ENCODE measurements at regions not wholly inside any gene's neighbourhood (a gene's known extent, or its start where the extent isn't known, plus 50 kb on each side); places are given as distances from the start of the nearest gene placed in this dataset.

- in situ Hi-C loops (cut with MboI; ENCODE audit: low sequenced_read_pairs): no loop called here
Measured at GRCh38 chr11:80034801-80035200, 594.0 kb upstream of the TENM4 start.

More at GRCh38 chr11:80034801-80035200, 594.0 kb upstream of the TENM4 start:
- no peak overlapping the region for H3K18ac ChIP-seq (ENCODE audit: low read depth, low read length)
- no peak overlapping the region for H3K23ac ChIP-seq (ENCODE audit: low read depth, low read length)
- H2AK9ac ChIP-seq (replicated peaks; ENCODE audit: low read depth, low read length, poor library complexity): no peak overlapping the region
- H2BK15ac ChIP-seq (ENCODE audit: low read depth, low read length): no peak overlapping the region
- H3K9me1 ChIP-seq (ENCODE audit: insufficient read depth, low read length): no peaks in the 10 kb centered on the region
- no peak overlapping the region for H3K56ac ChIP-seq (ENCODE audit: extremely low read depth, insufficient read depth, low read length)
- no peak overlapping the region for H2BK20ac ChIP-seq (ENCODE audit: low read depth, low read length)
- H3K9ac ChIP-seq (ENCODE audit: low read depth, low read length): no peak overlapping the region
- no peak overlapping the region for H2AFZ ChIP-seq (replicated peaks; ENCODE audit: low read length, poor library complexity)
- no peaks in the 10 kb centered on the region for H3K36me3 ChIP-seq (ENCODE audit: control insufficient read depth, insufficient read depth, low read length)
- no peak overlapping the region for H2AK5ac ChIP-seq (ENCODE audit: low read depth, low read length)
- ChIA-PET CTCF (no interaction called here), POLR2A (ENCODE audit: unreplicated experiment) (no interaction called here)
- no peak overlapping the region for H4K8ac ChIP-seq (ENCODE audit: low read depth in 2 of 2, low read length in 2 of 2)
- no peaks in the 10 kb centered on the region for H3K9me3 ChIP-seq (ENCODE audit: control insufficient read depth, insufficient read depth, low read length)
- H3K4me2 ChIP-seq (ENCODE audit: low read depth, low read length): no peak overlapping the region
- H4K20me1 ChIP-seq (ENCODE audit: insufficient read depth, low read length): no peaks in the 10 kb centered on the region
- ATAC-seq (ENCODE audit: low read depth) (no peak), DNase-seq (no peak)
- H2BK120ac ChIP-seq (ENCODE audit: low read depth, low read length): no peak overlapping the region
- WGBS, 2 experiments (ENCODE audit: extremely low coverage in 2 of 2, insufficient read length in 1 of 2): 100% methylated on average over 1 of the region's 1 CpG; no CpG with 5 or more reads in 1 of the 2 experiments
- H3K4me3 ChIP-seq (ENCODE audit: insufficient read depth, low read depth, low read length): no peak overlapping the region
- H4K91ac ChIP-seq (ENCODE audit: insufficient read depth, low read depth, low read length): no peak overlapping the region
- H3K79me1 ChIP-seq (ENCODE audit: low read depth in 1 of 2, low read length in 2 of 2): no peaks in the 10 kb centered on the region
- H3K4me1 ChIP-seq (ENCODE audit: control insufficient read depth, insufficient read depth, low read length): no peaks in the 10 kb centered on the region
- no peaks in the 10 kb centered on the region; the same call in 1 of the 2 replicates for H3K27me3 ChIP-seq (ENCODE audit: control insufficient read depth, insufficient read depth, low read length)
- dilution Hi-C loops (cut with HindIII; ENCODE audit: low sequenced_read_pairs, unreplicated experiment): no loop called here
- no peak for TF ChIP-seq USF2 (IDR thresholded peaks at IDR 0.05; ENCODE audit: low read depth, low read length)
- TF ChIP-seq SMC3 (IDR thresholded peaks at IDR 0.05; ENCODE audit: low read depth, low read length): no peak
- no peak for TF ChIP-seq MAFK (IDR thresholded peaks at IDR 0.05; ENCODE audit: low read depth, low read length)
- TF ChIP-seq NFE2L2 (IDR thresholded peaks at IDR 0.05; ENCODE audit: low read depth, low read length): no peak
- no peak for TF ChIP-seq RCOR1 (IDR thresholded peaks at IDR 0.05; ENCODE audit: insufficient replicate concordance, low read length)
- TF ChIP-seq RFX5 (IDR thresholded peaks at IDR 0.05; ENCODE audit: low read depth, low read length): no peak
- BruUV-seq (replicated peaks): no TSS peak
- no peak overlapping the region for H3K14ac ChIP-seq (replicated peaks; ENCODE audit: low read depth, low read length)
- intact Hi-C loops (cut with micrococcal nuclease): no loop called here
- no peak overlapping the region for H2BK5ac ChIP-seq (ENCODE audit: low read depth, low read length, poor library complexity, severe bottlenecking)
- H4K5ac ChIP-seq (ENCODE audit: low read depth, low read length): no peak overlapping the region
- H3K4ac ChIP-seq (ENCODE audit: low read depth, low read length): no peak overlapping the region
- H3K27ac ChIP-seq (ENCODE audit: insufficient read depth, low read length): no peak overlapping the region
